ENCODE measurements at regions not wholly inside any gene's neighbourhood (a gene's known extent, or its start where the extent isn't known, plus 50 kb on each side); places are given as distances from the start of the nearest gene placed in this dataset.
"Not testable (repeated sequence)": the region's sequence is repeated elsewhere in the genome, so short reads cannot be mapped to it uniquely, and the experiment has no call there.

DNA sequence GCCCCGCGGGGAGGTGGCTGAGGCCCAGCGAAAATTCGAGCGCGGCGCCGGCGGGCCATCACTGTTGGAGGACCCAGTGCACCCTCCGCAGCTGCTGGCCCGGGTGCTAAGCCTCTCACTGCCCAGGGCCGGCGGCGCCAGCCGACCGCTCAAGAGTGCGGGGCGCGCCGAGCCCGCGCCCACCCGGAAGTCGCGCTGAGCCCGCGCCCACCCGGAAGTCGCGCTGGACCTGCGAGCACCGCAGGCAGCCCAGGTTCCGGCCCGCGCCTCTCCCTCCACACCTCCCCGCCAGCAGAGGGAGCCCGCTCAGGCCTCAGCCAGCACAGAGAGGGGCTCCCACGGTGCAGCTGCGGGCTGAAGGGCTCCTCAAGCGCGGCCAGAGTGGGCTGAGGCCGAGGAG, 165.5 kb upstream of the BDP1 start:
- not testable (repeated sequence) for H3K27me3 Mint-ChIP-seq; H3K27ac Mint-ChIP-seq; H3K36me3 Mint-ChIP-seq; H3K4me3 Mint-ChIP-seq; H3K4me1 Mint-ChIP-seq; H3K9me3 Mint-ChIP-seq; ATAC-seq (ENCODE audit: low read depth in 2 of 2)
- DNase-seq, result peak; percentile 75

DNA sequence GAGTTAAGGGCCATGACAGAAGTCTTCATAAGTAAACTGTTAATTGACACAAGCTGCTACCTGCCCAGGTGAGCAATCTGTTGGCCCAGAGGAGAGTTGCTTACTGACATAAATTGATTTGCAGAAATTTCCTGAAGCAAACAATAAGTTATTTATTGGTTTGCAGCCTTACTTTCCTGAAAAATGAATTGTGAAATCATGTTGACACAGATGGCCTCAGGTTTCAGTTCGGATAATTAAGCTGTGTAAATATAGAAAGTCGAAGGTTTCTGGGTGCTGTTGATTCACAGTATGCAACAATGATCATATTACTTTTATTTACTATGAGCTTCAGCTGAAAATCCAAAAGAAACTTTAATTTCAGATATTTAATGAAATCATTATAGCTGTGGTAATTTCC, 164.5 kb upstream of the BDP1 start:
- H3K27ac Mint-ChIP-seq, H3K4me3 Mint-ChIP-seq: not testable (repeated sequence)

More for the DNA sequence above, 164.5 kb upstream of the BDP1 start:
- not testable (repeated sequence) for H3K4me1 Mint-ChIP-seq; ATAC-seq (ENCODE audit: low read depth in 2 of 2); H3K9me3 Mint-ChIP-seq; H3K27me3 Mint-ChIP-seq; H3K36me3 Mint-ChIP-seq; DNase-seq

Data from naive B cell (primary cell).